ENCODE measurements at regions not wholly inside any gene's neighbourhood (a gene's known extent, or its start where the extent isn't known, plus 50 kb on each side); places are given as distances from the start of the nearest gene placed in this dataset.

DNA sequence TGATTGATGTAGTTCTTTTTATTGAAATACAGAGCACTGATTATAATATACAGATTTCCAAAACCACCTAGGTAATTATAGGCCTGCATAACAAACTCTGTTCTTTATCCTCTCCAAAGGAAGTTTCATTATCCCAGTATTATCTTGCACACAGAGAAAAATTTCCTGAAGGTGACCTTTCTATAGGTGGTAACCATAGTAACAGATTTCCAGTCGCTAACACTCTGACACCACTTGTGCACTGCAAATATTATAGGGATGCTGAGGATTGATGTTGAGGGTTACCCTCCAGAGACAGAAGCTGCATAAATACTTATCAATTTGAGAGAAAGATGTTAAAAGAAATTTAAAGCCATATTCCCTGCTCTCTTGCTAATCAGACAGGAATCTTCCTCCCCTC is 274.5 kb upstream of the NRSN1 start:
- TF ChIP-seq, protein P1, sequence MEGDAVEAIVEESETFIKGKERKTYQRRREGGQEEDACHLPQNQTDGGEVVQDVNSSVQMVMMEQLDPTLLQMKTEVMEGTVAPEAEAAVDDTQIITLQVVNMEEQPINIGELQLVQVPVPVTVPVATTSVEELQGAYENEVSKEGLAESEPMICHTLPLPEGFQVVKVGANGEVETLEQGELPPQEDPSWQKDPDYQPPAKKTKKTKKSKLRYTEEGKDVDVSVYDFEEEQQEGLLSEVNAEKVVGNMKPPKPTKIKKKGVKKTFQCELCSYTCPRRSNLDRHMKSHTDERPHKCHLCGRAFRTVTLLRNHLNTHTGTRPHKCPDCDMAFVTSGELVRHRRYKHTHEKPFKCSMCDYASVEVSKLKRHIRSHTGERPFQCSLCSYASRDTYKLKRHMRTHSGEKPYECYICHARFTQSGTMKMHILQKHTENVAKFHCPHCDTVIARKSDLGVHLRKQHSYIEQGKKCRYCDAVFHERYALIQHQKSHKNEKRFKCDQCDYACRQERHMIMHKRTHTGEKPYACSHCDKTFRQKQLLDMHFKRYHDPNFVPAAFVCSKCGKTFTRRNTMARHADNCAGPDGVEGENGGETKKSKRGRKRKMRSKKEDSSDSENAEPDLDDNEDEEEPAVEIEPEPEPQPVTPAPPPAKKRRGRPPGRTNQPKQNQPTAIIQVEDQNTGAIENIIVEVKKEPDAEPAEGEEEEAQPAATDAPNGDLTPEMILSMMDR (IDR thresholded peaks at IDR 0.05; ENCODE audit: borderline replicate concordance, extremely low read depth, low read length, poor library complexity, severe bottlenecking): no peak
- no peak for TF ChIP-seq EZH2 (IDR thresholded peaks at IDR 0.05; ENCODE audit: borderline replicate concordance, low read depth, low read length, severe bottlenecking)

Measured in DND-41 (cell line).